Cardiac septum (tissue), 1 donor: ENCODE measurements at regions not wholly inside any gene's neighbourhood (a gene's known extent, or its start where the extent isn't known, plus 50 kb on each side); places are given as distances from the start of the nearest gene placed in this dataset.

Experiments
- DNase-seq: peaks from one replicate; pipeline ENCODE4 v3.0.0-alpha.2; 2020; ENCODE audit warnings: low spot score
- intact Hi-C: fragments of 100-400 bp; cut with DNase I; formaldehyde crosslinking; loops from one replicate; pipeline ENCODE4 v1.14.0; 2022
- donor health status: DM: no; HTN: no; CAD: no.

DNA sequence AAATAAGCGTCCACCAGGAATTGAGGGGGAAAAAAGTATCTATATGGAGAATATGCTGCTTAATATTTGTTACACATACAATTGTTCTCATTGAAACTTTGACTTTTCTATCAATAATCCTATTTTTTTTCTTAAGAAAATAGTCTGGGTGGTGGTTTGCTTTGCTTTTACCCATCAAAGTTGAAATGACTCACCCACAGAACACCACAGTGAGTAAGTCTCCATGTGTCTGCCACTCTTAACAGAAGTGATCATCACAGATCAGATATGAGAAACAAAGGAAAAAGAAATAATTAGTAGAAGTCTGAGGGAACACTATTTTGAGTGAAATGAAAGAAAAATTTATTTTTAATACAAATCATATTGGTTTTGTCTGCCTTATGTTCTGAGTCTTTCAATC lies 742.8 kb downstream of the CDH9 start:
- intact Hi-C loops: no loop called here
- no peak for DNase-seq

DNA sequence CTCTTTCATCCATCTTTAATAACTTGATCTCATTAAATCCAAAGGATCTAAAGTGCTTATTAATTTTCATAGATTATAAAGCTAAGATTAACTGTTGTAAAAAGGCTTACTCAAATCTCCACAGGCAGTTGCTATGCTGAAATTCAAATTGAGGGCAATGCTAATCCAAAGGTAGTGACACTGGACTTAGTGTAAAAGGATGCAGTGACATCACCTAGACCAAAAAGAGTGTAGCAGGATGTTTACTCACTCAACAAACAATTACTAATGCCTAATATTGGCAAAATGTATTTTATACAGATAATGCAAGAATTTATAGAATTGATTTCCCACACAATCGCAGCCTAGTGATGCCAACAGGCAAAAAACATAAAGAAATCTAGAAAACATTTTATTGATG lies 756.2 kb downstream of the CDH9 start:
- intact Hi-C loops: no loop called here
- no peak for DNase-seq

DNA sequence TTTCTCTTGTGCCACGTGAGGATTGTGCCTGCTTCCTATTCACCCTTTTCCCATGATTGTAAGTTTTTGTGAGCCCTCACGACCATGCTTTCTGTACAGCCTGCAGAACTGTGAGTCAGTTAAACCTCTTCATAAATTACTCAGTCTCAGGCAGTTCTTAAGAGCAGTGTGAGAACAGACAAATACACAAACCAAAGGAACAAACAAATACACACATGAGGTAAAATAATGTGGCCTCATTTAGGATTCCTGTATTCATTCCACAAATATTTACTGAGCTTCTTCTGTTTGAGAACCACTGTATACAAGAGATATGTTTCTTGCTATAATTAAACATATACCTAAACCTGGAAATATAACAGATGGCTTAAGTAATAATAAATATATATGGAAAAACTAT lies 760.3 kb downstream of the CDH9 start:
- no peak for DNase-seq
- intact Hi-C loops: no loop called here

DNA sequence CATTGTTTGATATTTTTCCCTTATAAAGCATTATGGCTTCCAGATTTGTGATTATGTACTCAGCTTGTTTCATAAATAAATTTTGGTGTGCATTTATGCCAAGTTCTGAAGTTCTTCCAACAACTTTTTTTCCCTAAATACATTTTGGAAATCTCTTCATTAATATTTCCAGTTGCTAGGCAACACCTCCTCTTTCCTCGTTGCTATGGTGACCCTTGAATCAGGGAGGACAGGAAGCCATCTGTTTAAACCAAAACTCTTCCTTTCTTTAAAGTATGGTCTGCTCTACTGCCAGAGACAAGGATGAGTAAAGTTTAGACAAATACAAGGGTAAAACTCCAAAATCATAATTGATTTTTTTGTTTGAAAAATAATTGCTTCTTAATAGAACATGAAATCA lies 779.3 kb downstream of the CDH9 start:
- no peak for DNase-seq
- intact Hi-C loops: no loop called here

DNA sequence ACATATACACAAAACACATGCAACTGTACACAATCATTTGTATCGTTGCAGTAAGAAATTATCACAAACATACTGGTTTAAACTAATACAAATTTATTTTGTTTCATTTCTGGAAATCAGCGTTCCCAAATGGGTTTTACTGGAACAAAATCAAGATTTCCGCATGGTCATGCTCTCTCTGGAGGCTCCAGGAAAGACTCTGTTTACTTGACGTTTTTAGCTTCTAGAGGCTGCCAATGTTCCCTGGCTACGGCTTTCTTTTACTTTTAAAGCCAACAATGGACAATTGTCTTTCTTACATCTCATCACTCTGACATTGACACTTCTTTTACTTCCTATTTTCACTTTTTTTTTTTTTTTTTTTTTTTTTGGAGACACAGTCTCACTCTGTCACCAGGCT lies 793.1 kb downstream of the CDH9 start:
- intact Hi-C loops: no loop called here
- DNase-seq: no peak

DNA sequence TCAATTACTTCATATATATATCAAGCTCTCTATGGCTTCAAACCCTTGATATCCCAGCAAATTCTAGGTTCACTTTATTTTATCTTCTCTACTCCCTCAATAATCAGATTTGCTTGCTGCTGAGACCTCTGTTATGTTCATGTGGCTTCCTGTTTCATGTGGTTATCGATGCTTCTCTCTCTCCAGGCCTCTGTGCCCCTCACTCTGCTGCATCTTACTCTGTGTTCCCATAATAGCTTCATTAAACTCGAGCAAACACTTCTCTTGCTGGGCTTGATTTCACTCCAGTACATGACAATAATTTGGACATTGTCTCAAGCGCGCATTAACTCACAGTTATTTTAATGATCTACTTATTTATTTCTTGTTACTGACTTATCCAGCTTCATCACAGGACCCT lies 798.8 kb downstream of the CDH9 start:
- intact Hi-C loops: no loop called here
- no peak for DNase-seq

DNA sequence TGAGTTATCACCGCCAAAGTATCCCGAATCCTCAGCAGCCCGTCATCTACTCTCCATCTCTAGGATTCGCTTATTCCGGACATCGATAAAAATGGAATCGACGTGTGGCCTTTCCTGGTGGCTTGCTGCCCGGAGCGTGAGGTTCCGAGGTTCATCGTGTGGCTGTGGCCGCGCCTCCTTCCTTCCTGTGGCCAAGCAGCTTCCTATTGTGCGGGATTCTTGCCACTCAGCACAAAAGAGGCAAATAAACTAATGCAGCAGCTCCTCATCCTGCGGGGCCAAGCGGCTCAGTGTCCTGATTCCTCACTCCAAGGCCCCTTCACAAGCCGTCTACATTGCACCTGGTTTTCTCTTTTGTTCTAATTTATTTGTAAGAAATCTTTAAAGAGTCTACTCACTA lies 800.9 kb downstream of the CDH9 start:
- intact Hi-C loops: no loop called here
- DNase-seq: no peak

DNA sequence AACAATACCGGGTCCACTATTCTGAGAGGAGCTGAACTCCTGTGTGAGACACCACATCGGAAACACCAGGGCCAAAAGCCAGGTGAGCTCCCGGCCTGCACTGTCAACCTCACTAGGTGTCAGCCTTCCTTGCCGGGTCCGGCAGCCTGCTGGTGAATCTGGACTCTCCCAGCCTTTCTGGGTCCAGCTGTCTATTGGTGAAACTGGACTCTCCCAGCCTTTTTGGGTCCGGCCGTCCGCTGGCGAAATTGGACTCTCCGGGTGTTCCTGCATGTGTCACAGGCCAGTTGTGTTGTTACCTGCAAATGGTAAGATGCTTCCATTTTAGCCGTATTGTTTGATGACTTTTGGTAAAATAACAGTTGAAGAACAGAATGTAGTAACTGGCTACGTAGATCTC lies 801.5 kb downstream of the CDH9 start:
- no peak for DNase-seq
- intact Hi-C loops: no loop called here

DNA sequence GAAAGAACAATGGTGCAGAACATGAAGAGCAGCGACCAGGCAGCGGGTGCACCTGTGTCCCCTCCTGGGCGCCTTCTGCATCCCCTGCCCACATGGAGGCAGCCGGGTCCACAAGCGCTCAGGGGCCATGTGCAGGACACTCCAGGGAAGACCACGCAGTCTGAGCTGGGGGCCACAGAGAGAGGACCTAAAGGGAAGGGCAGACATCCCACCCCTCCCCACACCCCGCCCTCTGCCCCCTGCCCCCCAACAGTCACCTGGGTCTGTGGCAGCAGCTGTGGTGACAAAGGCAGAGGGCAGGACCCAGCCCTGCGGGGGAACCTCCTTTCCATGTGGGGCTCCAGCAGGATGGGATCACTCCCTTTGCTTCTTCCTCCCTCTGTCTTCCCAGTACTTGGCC lies 805.7 kb downstream of the CDH9 start:
- no peak for DNase-seq
- intact Hi-C loops: no loop called here

DNA sequence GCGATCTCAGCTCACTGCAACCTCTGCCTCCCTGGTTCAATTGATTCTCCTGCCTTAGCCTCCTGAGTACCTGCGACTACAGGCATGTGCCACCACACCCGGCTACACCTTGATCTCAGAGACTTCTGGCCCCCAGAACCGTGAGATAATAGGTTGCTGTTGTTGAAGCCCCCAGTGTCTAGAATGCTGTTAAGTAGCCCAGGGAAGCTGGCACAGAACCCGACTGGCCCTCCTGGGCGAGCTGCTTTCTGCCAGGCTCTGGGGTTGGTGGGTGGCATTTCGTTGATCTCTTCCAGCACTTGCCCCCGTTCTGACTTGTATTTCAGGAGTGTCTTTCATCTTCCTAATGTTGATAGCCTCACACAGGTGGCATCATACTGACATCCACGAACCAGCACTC lies 807.1 kb downstream of the CDH9 start:
- intact Hi-C loops: no loop called here
- no peak for DNase-seq

DNA sequence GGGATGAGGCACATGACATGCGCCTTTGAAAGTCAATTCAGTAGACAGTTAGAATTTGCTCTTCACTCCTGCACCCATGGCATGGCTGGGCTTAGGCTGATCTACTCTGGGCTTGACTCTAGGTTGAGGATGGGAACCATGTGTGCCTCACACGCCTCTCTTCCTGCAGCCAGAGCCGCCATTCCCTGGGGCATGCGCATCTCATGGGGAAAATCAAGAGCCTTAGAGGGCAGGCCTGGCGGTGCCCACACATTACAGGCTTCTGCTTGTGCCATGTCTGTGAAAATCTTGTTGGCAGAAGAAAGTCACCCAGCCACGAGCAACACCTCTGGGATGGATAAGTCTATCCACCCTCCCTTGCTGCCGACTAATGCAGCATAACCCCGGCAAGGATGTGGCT lies 808.5 kb downstream of the CDH9 start:
- no peak for DNase-seq
- intact Hi-C loops: no loop called here

DNA sequence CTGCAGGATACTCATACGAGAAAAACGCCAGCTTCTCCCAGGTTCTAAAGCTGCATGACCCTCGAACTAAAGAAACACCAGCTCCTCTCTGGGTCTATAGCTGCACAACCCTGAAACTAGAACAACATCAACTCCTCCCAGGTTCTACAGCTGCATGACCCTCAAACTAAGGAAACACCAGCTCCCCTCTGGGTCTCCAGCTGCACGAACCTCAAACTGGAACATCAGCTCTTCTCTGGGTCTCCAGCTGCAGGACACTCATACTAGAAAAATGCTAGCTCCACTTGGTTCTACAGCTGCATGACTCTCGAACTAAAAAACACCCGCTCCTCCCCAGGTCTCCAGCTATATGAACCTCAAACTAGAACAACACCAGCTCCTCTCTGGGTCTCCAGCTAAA lies 811.1 kb downstream of the CDH9 start:
- no peak for DNase-seq
- intact Hi-C loops: no loop called here

DNA sequence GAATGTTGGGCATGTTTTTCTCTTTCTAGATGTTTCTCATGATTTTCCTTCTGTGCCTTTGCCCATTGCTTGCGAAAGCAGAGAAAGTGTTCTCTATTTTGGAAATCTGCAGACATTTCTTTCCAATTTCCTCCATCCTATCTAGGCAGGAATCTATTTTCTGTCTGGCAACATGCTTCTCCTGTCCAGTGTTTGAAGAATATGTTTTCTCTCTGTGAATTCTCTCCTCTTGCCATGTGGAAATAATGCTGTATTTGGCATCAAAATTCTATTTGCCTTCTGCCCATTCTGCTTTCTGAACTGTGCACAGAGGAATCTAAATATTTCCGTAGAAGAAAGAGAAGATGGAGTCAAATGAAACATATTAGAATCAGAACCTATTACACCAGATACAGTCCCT lies 833.3 kb downstream of the CDH9 start:
- intact Hi-C loops: no loop called here
- DNase-seq: no peak

DNA sequence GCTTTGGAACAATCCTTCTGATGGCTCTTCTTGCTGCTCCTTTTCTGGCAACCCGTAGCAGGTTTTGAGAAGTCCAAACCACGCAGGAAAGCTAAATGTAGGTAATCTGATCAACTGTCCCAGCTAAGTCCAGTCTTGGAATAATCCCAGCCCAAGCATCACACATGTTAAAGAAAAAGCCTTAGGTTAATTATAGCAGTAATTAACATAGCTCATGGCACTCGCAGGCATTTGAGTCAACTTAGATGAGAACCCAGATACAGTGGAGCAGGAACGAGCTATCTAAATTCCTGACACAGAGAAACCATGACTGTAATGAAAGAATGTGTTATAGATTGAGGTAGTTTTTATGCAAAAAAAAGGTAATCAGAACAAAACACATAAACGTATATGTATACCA lies 844.8 kb downstream of the CDH9 start:
- intact Hi-C loops: no loop called here

DNA sequence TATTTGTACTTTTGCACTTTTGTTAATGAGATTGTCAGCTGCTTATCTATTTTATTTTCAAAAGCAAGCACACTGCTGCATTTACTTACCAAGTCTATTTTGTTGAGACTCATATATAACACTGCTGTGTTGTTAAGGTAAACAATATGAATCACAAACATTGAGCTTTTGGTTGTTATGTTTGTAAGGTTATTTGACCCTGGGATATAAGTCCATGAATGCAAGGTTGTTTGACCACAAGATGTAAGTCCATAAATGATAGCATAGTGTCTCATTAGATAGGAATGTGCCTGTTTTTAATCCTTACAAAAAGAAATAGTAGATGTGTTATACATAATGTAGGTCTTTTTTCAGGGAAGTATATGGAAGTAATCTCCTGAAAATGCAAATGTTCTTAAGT lies 845.9 kb downstream of the CDH9 start:
- intact Hi-C loops: no loop called here
- DNase-seq: no peak

More for the DNA sequence above, 844.8 kb downstream of the CDH9 start:
- DNase-seq: no peak

DNA sequence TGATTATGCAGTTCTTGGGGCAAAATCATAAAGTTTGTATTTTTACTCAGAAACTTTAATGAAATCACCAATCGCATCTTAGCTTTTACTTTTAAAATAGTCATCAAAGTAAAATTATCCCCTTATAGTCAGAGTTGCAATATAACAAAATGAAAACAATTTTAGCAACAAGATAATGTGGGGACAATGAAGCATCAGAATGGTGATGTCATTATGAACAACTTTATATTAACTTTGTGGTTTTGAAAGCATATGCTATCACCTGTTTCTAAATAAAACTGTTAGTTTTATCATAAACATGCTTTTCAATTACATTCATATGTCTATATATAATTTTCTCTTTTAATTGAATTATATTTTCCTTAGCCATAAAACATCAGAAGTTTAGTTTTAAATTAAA lies 856.8 kb downstream of the CDH9 start:
- DNase-seq: no peak
- intact Hi-C loops: no loop called here

DNA sequence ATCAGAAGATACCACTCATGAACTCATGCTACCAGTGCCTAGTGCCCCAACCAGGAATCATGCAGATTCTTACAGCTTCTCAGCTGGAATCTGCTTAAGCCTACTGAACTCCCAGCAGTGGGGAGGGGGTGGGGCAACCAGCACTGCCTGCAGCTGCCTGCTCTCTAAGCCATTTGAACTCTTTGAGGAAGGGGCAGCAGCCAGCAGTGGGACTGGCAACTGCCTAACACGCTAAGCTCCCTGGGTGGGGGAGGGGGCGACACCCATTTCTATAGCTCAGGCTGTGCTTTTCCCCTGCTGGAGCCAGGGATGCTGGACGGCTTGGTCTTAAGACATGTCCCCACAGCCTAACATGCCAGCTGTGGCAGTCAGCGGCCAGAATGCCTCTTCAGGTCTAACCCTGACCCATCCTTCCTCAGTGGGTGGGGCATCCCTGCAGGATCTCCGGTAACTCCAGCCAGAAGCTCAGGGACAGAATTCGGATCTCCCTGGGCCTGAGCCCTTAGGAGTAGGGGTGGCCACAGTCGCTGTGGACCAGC lies 889.7 kb downstream of the CDH9 start:
- intact Hi-C loops: no loop called here
- DNase-seq: no peak

DNA sequence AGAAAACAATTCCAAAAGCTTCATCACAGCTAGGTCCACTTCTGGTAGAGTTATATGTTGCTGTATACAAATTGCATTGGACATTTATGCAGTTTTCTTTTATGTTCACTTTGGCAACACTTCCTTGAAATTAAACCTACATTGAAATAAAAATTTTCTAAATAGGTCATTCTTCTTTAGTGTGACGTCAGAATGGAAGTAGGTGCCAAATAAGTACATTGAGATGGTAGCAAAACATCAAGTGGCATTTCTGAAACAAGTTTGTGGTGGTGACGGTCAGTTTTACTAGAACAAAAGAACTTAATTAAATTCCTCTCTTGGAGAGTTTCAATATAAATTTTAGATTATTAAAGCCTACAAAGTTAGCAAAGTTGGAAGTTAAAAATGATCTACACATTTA lies 895.1 kb downstream of the CDH9 start:
- DNase-seq: no peak
- intact Hi-C loops: no loop called here

DNA sequence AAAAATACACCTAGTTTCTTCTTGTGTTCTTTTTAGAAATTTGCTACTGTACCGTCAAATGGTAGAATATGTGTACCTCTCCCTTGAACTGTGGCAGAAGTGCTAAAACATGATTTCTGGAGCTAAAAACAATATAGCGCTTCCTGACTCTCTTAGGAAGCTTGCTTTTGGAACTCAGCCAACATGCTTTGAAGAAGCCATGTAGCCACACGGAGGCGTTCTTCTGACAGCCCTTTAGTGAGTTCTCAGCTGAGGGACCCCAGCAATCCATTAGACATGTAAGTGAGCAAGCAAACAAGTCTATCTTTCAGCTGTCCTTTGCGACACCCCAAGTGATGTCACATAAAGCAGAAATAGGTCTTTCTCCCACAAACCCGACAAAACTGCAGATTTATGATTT lies 917.0 kb downstream of the CDH9 start:
- DNase-seq: no peak
- intact Hi-C loops: no loop called here

DNA sequence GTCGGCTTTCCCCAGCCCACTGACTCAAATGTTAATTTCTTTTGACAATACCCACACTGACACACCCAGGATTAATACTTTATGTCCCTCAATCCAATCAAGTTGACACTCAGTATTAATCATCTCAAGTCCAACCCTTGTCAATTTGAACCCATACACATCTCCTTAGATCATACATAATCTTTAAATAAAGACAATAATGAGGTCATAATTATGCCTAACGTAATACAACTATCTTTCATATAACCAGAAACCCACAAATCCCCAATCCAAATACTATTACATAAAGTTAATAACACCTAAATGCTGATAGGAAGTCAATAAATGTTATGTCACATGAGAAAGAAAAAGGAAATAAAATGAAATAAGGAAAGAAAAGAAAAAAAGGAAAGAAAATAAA lies 934.2 kb downstream of the CDH9 start:
- intact Hi-C loops: no loop called here
- no peak for DNase-seq

DNA sequence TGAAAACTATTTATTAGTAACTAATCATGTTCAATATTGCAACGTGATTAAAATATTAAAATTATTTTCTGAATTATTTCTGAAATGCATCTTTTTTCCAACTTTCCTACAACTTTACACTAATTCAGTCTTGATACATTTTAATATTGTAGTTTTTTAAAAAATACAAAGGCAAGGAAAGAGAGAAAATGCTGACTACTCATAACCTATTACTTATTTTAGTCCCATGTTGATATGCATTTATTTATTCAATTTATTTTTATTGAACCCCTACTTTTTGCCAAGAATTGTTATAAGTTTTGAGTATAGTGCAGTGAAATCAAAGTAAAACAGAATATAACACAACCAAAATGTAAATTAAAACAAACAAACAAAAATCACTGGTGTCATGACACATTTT lies 978.2 kb downstream of the CDH9 start:
- DNase-seq: no peak
- intact Hi-C loops: no loop called here

DNA sequence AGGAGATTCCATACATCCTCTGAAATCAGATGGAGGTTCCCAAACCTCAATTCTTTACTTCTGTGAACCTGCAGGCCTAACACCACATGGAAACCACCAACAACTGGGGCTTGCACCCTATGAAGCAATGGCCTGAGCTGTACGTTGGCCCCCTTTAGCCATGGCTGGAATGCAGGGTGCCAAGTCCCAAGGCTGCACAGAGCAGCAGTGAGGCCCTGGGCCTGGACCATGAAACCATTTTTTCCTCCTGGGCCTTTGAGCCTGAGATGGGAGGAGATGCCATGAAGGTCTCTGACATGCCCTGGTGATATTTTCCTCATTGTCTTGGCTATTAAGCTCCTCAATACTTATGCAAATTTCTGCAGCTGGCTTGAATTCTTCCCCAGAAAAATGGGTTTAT lies 983.8 kb downstream of the CDH9 start:
- no peak for DNase-seq
- intact Hi-C loops: no loop called here

DNA sequence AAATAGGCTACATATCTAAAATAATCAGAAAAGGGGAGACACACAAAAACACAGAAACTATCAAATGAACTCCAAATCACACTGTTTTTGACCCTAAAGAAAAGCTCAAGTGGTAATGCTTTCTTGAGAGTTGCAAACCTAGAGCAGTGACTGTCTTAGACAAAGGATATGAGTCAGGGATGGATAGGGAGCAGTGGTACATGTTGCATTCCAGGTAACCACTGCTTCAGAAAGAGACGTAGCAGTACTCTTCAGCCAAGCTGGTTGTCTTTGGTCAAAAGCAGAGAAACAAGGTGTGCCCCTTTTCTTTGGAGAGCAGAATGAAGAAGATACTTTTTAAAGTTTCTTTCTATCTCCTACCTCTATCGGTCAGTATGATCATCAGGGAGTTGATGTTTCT lies 1003.6 kb downstream of the CDH9 start:
- intact Hi-C loops: no loop called here
- no peak for DNase-seq
